Loucy (cell line): ENCODE measurements at regions not wholly inside any gene's neighbourhood (a gene's known extent, or its start where the extent isn't known, plus 50 kb on each side); places are given as distances from the start of the nearest gene placed in this dataset.

Experiments used
- CTCF ChIP-seq: fragments of 200-600 bp; sonication (generic); conservative IDR thresholded peaks from 2 replicates; pipeline ENCODE4 v1.5.1; 2014; ENCODE audit warnings: mild to moderate bottlenecking, antibody characterized with exemption, low read length
- EZH2phosphoT487 ChIP-seq: fragments of 200-600 bp; IDR thresholded peaks from 2 replicates; pipeline ENCODE4 v1.6.1; 2018; ENCODE audit warnings: antibody characterized with exemption, mild to moderate bottlenecking, moderate library complexity, borderline replicate concordance

- TF ChIP-seq CTCF (no peak), EZH2phosphoT487 (no peak)
Measured at GRCh38 chr22:27300536-27301285, 500.8 kb downstream of the MN1 start.
